PC-3 (cell line): ENCODE measurements at regions not wholly inside any gene's neighbourhood (a gene's known extent, or its start where the extent isn't known, plus 50 kb on each side); places are given as distances from the start of the nearest gene placed in this dataset.

Source experiments
- CTCF ChIP-seq: fragments of 300-600 bp; sonication (generic); conservative IDR thresholded peaks from 2 replicates; pipeline ENCODE4 v1.5.1; 2017; ENCODE audit warnings: antibody characterized with exemption, low read depth, mild to moderate bottlenecking, low read length
- EZH2 ChIP-seq: fragments of 300-600 bp; sonication (generic); IDR thresholded peaks from one replicate; pipeline ENCODE4 v1.6.1; 2017; ENCODE audit warnings: antibody characterized with exemption, mild to moderate bottlenecking, low read length; ENCODE audit not compliant: unreplicated experiment
- EZH2phosphoT487 ChIP-seq: fragments of 300-600 bp; sonication (generic); IDR thresholded peaks from 2 replicates; pipeline ENCODE4 v1.6.1; 2018; ENCODE audit warnings: mild to moderate bottlenecking, antibody characterized with exemption, low read length, borderline replicate concordance

GRCh38 chr22:44411226-44412135, 86.6 kb downstream of the RTL6 start:
- no peak for TF ChIP-seq EZH2
- no peak for TF ChIP-seq CTCF
- no peak for TF ChIP-seq EZH2phosphoT487
